Renal pelvis (tissue), 1 donor: ENCODE measurements at regions not wholly inside any gene's neighbourhood (a gene's known extent, or its start where the extent isn't known, plus 50 kb on each side); places are given as distances from the start of the nearest gene placed in this dataset.
"Not testable (repeated sequence)": the region's sequence is repeated elsewhere in the genome, so short reads cannot be mapped to it uniquely, and the experiment has no call there.

Experiments used
- DNase-seq: peaks from one replicate; pipeline ENCODE4 v3.0.0-alpha.2; 2013

GRCh38 chr15:77862651-77863104 lies 214.8 kb downstream of the TBC1D2B start:
- DNase-seq = no peak

DNA sequence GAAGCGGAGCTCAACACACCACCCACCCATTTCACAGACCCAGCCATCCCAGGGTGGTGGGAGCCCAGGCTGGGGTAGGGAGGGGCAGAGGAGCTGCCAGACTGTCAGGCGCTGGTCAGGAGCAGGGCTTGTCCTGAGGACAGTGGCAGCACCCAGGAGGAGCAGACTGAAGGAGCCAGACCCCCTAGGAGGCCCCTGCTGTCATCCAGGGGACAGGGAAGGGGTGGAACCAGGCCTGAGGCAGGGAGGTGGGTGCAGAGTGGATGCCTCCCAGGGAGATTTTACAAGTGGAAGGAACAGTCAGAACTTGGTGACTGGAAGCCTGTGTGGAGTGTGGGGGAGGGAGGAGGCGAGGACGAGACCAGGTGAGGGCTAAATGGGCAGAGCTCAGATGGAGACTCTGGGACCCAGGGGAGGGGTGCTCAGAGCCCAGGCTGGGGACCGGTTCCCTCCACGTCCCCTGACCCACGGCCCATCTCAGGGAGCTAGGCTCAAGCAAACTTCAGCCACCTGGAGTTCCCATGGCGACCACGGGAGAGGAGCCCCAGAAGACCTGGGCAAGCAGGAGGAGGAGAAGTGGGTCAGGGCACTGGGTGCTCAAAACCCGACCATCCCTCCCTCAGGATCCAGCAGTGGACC lies 215.4 kb downstream of the TBC1D2B start:
- DNase-seq = not testable (repeated sequence)

DNA sequence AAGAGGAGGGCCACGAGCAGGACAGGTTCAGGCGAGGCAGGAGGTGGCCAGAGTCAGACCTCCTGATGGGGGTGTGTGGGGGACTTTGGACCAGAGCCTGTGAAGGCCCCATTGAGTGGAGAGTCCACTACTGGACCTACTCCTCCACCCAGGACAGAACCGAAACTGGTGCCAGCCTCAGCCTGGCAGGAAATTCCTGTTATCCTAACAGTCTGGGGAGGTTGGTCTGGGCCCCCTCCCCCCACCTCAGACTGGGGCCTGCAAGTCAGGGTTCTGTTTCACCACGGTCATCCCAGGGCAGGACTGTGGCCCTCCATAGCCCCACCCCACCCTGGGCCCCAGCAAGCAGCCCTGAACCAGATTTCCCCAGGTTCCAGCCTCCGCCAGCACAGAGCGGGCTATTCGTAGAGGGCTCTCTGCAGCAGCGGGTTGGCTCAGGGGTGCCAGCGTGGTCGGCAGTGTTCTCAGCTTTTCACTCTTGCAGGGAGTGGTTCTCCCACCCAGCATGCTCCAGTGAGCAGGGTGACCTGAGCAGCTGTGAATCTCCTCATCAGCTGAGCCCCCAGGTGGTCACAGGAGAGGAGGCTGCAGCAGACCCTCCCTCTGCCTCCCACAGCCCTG lies 217.3 kb downstream of the TBC1D2B start:
- no peak for DNase-seq

- no peak for DNase-seq
These were observed 217.9 kb downstream of the TBC1D2B start for GRCh38 chr15:77859491-77860060.

GRCh38 chr15:77858792-77859490 lies 218.6 kb downstream of the TBC1D2B start:
- DNase-seq = no peak

- DNase-seq = no peak
These were observed 220.1 kb downstream of the TBC1D2B start for GRCh38 chr15:77857419-77857818.

DNA sequence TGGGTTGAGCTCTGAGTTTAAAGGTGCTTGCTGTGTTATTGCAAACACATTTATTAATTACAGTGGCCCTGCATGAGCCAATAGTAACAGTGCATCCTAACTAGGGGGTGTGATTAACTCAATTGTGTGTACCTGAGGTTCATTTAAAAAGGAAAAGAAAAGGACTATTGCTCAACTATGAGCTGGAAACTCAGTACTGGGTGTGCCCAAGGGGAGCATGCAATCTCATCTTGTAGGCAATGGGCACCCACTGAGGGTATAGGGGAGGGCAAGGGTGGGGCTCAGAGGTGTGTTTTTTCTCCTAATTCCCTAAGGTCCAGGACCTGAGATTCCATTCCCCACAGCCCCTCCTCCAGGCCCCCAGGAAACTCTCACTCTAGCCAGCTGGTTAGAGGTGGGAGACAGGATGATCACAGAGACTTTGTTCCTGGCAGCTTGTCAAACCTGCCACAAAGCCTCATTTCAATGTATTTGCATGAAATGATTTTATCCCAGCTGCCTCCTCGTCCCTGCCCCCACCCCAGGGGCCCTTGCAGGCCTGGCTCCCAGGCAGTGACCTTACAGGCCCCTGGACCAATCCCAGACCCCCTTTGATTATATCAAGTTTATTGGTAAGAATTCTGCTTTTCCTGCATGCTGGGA lies 220.7 kb downstream of the TBC1D2B start:
- DNase-seq = no peak

DNA sequence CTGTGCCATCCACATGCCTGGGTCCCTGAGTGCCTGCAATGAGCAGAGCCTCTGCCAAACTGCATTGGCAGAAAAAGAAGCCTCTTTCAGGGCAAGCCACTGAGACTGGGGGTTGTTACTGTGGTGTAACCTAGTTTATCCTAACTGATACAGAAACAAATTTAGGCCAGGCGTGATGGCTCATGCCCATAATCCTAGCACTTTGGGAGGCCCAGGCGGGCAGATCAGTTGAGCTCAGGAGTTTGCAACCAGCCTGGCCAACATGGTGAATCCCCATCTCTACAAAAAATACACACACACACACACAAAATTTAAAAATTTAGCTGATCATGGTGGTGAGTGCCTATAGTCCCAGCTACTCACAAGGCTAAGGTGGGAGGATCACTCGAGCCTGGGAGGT lies 221.6 kb downstream of the TBC1D2B start:
- no peak for DNase-seq

- DNase-seq = no peak
These were observed 222.3 kb upstream of the LINGO1 start for GRCh38 chr15:77854980-77855379.

- DNase-seq = no peak
These were observed 221.2 kb upstream of the LINGO1 start for GRCh38 chr15:77853910-77854309.

DNA sequence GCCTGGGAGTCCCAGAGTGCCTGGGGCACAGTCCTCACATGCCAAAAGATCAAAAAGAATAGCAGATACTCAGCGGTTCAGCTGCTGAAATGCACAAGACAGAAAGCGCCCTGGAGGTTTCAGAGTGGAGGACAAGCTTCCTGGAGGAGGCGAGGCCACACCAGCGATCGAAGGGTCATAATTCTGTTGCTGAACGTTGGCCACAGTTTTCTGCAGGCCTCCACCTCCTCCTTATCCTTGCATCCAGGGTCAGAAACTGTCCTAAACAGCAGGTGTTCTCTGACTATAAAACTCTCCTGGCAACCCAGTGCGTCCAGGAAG lies 220.3 kb upstream of the LINGO1 start:
- DNase-seq = no peak

- no peak for DNase-seq
These were observed 219.7 kb upstream of the LINGO1 start for GRCh38 chr15:77852241-77853007.

DNA sequence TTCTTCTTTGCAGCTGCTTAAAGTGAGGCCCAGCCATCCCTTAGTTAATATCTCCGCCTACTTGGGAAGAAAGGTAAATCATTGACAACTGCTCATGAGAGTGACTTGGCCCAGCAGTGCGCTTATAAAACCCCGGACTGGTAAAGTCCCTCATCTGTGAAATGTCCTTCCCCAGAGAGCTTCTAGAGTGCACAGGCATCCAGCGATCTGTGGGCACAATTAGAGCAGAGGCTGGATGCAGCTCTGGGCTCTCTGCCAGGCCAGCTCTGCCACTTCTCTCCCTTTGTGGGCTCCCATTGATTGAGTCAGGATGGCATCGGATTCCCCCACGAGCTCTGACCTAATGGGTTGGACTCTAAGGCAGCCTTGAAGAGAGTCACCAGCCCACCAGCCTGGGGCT lies 219.0 kb upstream of the LINGO1 start:
- DNase-seq = peak; percentile 73

DNA sequence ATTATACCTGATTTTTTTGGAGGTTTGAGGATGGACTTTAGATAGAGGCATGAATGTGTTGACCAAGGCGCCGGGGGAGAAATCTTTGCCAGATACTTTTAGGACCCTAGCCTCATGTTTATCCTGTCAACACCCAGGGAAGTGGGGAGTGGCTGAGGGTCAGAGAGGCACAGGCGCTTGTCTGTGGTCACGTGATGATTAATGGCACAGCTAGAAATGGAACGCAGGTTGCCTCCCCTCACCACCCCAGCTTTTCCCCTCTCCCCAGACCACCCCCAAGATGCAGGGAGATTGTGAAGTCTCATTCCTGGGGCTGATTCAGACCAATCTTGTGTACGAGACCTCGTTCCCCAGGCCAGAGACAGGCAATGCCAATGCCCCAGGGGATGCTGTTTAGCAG lies 218.4 kb upstream of the LINGO1 start:
- DNase-seq = no peak

- no peak for DNase-seq
These were observed 214.3 kb upstream of the LINGO1 start for GRCh38 chr15:77846986-77847385.

- no peak for DNase-seq
These were observed 213.6 kb upstream of the LINGO1 start for GRCh38 chr15:77846360-77846759.

DNA sequence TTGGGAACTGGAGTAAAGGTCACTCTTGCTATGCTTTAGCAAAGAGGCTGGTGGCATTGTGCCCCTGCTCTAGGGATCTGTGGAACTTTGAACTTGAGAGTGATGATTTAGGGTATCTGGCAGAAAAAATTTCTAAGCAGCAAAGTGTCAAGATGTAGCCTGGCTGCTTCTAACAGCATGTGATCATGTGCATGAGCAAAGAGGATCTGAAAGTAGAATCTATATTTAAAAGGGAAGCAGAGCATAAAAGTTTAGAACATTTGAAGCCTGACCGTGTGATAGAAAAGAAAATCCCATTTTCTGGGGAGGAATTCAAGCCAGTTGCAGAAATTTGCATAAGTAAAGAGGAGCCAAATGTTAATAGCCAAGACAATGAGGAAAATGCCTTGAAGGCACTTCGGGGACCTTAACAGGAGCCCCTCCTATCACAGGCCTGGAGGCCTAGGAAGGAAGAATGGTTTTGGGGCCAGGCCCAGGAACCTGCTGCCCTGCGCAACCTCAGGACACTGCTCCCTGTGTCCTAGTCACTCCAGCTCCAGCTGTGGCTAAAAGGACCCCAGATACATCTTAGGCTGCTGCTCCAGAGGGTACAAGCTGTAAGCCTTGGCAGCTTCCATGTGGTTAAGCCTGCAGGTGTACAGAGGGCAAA lies 212.2 kb upstream of the LINGO1 start:
- no peak for DNase-seq

- DNase-seq = no peak
These were observed 210.8 kb upstream of the LINGO1 start for GRCh38 chr15:77843546-77843945.

DNA sequence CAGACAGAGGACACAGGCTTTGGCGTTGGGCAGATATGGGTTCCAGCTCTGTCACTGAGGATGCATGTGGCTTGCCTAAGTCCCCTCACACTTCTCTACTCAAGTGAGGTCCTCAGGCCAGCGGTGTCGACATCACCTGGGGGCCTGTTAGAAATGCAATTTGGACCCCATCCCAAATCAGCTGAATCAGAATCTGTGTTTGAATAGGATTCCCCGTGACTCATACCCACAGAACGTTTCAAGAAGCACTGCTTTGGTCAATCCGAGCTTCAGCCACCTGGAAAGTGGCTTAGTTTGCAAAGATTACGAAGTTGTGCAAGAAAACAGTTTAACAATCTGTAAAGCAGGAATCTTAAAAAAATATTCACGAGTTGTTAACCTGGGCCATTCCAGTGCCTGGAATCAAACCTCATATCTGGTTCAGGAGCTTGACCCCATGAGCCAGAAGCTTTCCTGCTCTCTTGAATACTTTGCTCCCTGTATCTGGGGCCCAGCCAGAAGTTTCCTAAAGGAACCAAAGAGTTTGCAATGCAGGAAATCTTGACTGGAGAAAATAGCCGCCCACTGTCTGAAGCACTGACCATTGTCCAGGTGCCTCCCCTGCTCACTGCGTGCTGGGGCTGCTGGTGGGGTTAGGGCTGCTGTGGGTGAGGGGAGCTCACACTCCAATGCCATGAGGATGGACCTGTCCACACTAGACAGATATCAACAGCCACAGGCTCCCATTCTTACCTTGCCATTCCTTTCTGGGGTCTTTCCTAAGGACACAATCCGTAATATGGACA lies 208.5 kb upstream of the LINGO1 start:
- no peak for DNase-seq
